ENCODE measurements at regions not wholly inside any gene's neighbourhood (a gene's known extent, or its start where the extent isn't known, plus 50 kb on each side); places are given as distances from the start of the nearest gene placed in this dataset.

DNA sequence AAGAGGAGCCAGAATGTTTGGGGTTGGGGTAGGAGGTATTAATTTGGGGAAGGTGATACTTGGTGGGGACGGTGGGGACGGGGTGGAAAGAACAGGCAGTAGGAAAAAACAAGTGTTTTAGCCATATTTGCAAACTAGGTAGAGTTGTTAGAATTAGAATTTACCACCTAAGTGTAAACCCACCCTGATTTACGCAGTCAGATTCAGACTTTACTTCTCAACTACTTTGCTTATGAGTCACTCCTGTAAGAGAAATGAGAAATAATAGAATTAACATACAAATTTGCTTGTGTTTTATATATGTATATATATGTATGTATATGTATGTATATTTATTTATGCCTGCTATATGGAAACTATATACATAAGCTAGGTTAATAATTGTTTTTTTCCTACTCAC lies 1168.2 kb upstream of the ZEB2 start:
- no peaks in the 10 kb centered on the region for H3K36me3 Mint-ChIP-seq (ENCODE audit: insufficient read depth, unreplicated experiment)
- ChIA-PET CTCF (interaction anchor here (0.7 kb wide), 1 partner anchor 59 kb away, joined by 3 read pairs; no protein-coding TSS in a partner anchor), POLR2A (interaction anchor here (0.6 to 1.2 kb wide), 3 partner anchors 72 to 787 kb away, joined by 3 to 4 read pairs (median 4); no protein-coding TSS in a partner anchor)
- no peak overlapping the region for H3K27ac Mint-ChIP-seq (ENCODE audit: low read depth, unreplicated experiment)
- H3K4me1 Mint-ChIP-seq (ENCODE audit: insufficient read depth, unreplicated experiment): peaks cover 32% of the 10 kb centered on the region
- no peak overlapping the region for H3K4me3 Mint-ChIP-seq (ENCODE audit: unreplicated experiment)
- no TSS peak for BruUV-seq (replicated peaks)
- H3K9me3 Mint-ChIP-seq (ENCODE audit: unreplicated experiment): no peaks in the 10 kb centered on the region
- TF ChIP-seq, protein P1, sequence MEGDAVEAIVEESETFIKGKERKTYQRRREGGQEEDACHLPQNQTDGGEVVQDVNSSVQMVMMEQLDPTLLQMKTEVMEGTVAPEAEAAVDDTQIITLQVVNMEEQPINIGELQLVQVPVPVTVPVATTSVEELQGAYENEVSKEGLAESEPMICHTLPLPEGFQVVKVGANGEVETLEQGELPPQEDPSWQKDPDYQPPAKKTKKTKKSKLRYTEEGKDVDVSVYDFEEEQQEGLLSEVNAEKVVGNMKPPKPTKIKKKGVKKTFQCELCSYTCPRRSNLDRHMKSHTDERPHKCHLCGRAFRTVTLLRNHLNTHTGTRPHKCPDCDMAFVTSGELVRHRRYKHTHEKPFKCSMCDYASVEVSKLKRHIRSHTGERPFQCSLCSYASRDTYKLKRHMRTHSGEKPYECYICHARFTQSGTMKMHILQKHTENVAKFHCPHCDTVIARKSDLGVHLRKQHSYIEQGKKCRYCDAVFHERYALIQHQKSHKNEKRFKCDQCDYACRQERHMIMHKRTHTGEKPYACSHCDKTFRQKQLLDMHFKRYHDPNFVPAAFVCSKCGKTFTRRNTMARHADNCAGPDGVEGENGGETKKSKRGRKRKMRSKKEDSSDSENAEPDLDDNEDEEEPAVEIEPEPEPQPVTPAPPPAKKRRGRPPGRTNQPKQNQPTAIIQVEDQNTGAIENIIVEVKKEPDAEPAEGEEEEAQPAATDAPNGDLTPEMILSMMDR (IDR thresholded peaks at IDR 0.05; ENCODE audit: unreplicated experiment): no peak
- no peak for DNase-seq (ENCODE audit: unreplicated experiment)
- intact Hi-C loops (cut with micrococcal nuclease): no loop called here
- no peaks in the 10 kb centered on the region for H3K27me3 Mint-ChIP-seq (ENCODE audit: insufficient read depth, unreplicated experiment)

DNA sequence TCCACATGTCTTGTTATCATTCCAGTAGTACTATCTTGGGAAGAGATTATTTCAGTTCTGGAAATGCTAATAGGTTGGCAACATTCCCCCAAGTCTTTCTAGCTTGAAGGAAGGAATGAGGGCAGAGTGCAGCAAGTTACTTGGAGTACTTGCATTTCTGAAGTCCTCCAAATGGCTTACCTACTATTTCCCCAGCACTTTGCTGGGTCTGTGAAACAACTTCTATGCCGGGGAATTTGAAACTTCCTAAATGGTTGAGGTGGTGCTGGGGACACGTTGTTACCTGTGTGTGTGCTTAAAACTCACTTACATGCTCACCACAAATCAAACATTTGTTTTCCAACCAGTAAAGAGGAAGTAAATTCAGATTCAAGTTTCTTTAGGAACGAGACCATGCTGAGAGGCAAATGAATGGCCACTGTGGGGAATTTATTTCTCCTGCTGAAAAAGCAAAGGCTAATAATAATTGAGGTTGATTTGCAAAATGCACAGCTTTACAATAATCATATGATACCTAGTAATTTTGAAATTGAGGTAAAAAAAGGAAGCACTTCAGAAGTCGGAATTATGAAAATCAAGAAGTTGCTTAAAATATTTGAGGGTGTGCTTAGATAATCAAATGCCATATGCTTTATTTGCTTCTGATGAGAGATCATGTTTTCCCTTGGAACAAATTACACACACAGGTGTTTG lies 1167.7 kb upstream of the ZEB2 start:
- peaks cover 32% of the 10 kb centered on the region for H3K4me1 Mint-ChIP-seq (ENCODE audit: insufficient read depth, unreplicated experiment)
- intact Hi-C loops (cut with micrococcal nuclease): no loop called here
- H3K9me3 Mint-ChIP-seq (ENCODE audit: unreplicated experiment): no peaks in the 10 kb centered on the region
- CTCF ChIA-PET: no interaction called here
- TF ChIP-seq, protein P1 (IDR thresholded peaks at IDR 0.05; ENCODE audit: unreplicated experiment): no peak
- POLR2A ChIA-PET: interaction anchor here (0.6 to 1.2 kb wide), 2 partner anchors 73 to 123 kb away, joined by 4 read pairs; no protein-coding TSS in a partner anchor
- no TSS peak for BruUV-seq (replicated peaks)
- no peaks in the 10 kb centered on the region for H3K36me3 Mint-ChIP-seq (ENCODE audit: insufficient read depth, unreplicated experiment)
- H3K27me3 Mint-ChIP-seq (ENCODE audit: insufficient read depth, unreplicated experiment): no peaks in the 10 kb centered on the region
- H3K27ac Mint-ChIP-seq (ENCODE audit: low read depth, unreplicated experiment): no peak overlapping the region
- DNase-seq (ENCODE audit: unreplicated experiment): no peak
- H3K4me3 Mint-ChIP-seq (ENCODE audit: unreplicated experiment): no peak overlapping the region

DNA sequence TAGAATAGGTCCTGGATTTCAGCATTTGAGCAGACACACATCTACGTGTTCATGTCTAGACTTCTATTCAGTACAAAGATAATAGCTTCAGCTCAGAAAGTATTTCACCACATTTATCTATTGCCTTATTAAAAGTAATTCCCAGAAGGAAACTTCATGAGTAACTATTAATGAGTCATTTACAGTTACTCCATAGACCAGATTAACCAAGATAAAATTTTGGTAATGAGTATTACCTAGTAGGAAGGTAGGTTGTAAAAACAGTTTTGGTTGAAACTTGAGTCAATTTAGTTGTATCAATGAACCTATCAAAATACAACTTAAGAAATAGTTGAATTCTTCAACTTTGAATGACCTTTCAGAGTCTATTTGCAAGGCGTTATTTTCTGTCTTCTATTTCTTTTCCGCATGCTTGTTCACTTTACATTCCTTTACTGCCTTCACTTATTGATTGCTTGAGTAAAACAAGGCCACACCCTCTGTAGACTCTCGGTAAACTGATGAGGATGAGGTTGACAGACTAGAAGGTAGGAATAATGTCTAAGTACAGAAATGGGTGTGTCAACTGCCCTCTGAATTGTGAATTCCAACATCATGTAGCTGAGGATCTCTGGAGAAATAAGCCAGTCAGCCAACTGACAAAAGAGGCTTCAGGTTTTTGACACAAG lies 1165.6 kb upstream of the ZEB2 start:
- peak overlapping the region; percentile 42 for H3K27ac Mint-ChIP-seq (ENCODE audit: low read depth, unreplicated experiment)
- peak; percentile 22 for DNase-seq (ENCODE audit: unreplicated experiment)
- H3K36me3 Mint-ChIP-seq (ENCODE audit: insufficient read depth, unreplicated experiment): no peaks in the 10 kb centered on the region

More for the DNA sequence above, 1165.6 kb upstream of the ZEB2 start:
- no peaks in the 10 kb centered on the region for H3K9me3 Mint-ChIP-seq (ENCODE audit: unreplicated experiment)
- ChIA-PET POLR2A (interaction anchor here (0.7 kb wide), 1 partner anchor 17 kb away, joined by 3 read pairs; no protein-coding TSS in a partner anchor), CTCF (no interaction called here)
- H3K4me3 Mint-ChIP-seq (ENCODE audit: unreplicated experiment): no peak overlapping the region
- TF ChIP-seq, protein P1 (IDR thresholded peaks at IDR 0.05; ENCODE audit: unreplicated experiment): no peak
- intact Hi-C loops (cut with micrococcal nuclease): no loop called here
- no peaks in the 10 kb centered on the region for H3K27me3 Mint-ChIP-seq (ENCODE audit: insufficient read depth, unreplicated experiment)
- BruUV-seq (replicated peaks): no TSS peak
- H3K4me1 Mint-ChIP-seq (ENCODE audit: insufficient read depth, unreplicated experiment): peaks cover 31% of the 10 kb centered on the region

Data from MCF 10A (cell line).